Parathyroid adenoma (tissue), 2 donors: ENCODE measurements at regions not wholly inside any gene's neighbourhood (a gene's known extent, or its start where the extent isn't known, plus 50 kb on each side); places are given as distances from the start of the nearest gene placed in this dataset.

Experiments used
- H2AFZ ChIP-seq: fragments of 300-600 bp; sonication (generic); one replicate; pipeline ENCODE4 v1.7.0; 2017; ENCODE audit warnings: antibody characterized with exemption, mild to moderate bottlenecking
- H3K27ac ChIP-seq: fragments of 300-600 bp; sonication (generic); one replicate; pipeline ENCODE4 v1.7.0; 2017
- H3K27me3 ChIP-seq: fragments of 300-600 bp; sonication (generic); one replicate; pipeline ENCODE4 v1.7.0; 2017; ENCODE audit warnings: low read length; ENCODE audit not compliant: control insufficient read depth, insufficient read depth
- H3K36me3 ChIP-seq: fragments of 300-600 bp; sonication (generic); one replicate; pipeline ENCODE4 v1.7.0; 2017; ENCODE audit warnings: low read length; ENCODE audit not compliant: control insufficient read depth, insufficient read depth
- H3K4me1 ChIP-seq: fragments of 300-600 bp; sonication (generic); one replicate; pipeline ENCODE4 v1.7.0; 2017; ENCODE audit warnings: control low read depth
- H3K4me2 ChIP-seq: fragments of 300-600 bp; sonication (generic); one replicate; pipeline ENCODE4 v1.7.0; 2017; ENCODE audit warnings: low read length
- H3K4me3 ChIP-seq: fragments of 300-600 bp; sonication (generic); one replicate; pipeline ENCODE4 v1.7.0; 2017; ENCODE audit warnings: low read depth, low read length
- H3K79me2 ChIP-seq: fragments of 300-600 bp; sonication (generic); one replicate; pipeline ENCODE4 v1.7.0; 2017; ENCODE audit warnings: control low read depth
- H3K9ac ChIP-seq: fragments of 300-600 bp; sonication (generic); one replicate; pipeline ENCODE4 v1.7.0; 2017; ENCODE audit warnings: mild to moderate bottlenecking
- H3K9me3 ChIP-seq: fragments of 300-600 bp; sonication (generic); one replicate; pipeline ENCODE4 v1.7.0; 2017; ENCODE audit warnings: low read length; ENCODE audit not compliant: control insufficient read depth
- CTCF ChIP-seq: fragments of 300-600 bp; sonication (generic); IDR thresholded peaks from one replicate; pipeline ENCODE4 v1.7.0; 2017; ENCODE audit warnings: antibody characterized with exemption, mild to moderate bottlenecking
- donor health status: primary hyperparathyroidism.

DNA sequence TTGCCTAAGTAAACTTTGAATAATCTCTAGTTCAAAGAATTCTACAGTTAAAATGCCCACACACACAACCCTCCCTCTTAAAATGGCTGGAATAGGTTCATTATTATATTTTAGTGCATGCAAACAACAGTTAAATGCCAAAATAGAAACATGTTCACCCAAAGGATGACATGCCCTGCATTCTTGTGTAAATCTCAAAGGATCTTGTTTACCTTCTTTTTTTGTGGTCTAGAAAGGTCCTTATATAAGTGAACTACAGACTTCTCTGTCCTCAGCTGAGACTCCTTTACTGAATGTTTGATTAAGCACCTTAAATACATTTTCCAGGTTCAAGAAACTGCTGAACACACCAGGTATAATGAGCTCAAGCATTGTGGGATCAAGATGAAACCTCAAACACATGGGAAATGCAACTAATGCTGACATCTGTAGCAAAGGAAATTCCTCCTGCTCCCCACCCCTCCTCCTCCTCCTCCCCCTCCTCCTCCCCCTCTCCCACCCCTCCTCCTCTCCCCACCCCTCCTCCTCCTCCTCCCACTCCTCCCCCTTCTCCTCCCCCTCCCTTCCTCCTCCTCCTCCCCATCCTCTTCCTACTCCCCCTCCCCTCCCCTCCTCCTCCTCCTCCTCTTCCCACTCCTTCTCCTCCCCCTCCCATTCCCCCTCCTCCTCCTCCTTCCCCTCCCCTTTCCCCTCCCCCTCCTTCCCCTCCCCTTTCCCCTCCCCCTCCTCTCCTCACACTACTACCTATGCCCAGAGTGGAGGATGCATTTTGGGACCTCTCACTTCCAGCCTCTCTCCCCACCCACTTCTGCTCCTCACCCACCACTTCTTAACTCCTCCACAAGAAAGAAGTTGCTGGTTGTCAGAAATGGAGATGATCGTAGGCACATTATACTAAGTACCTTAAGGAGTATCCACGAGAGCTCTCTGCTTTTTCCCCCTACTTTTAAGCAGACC lies 233.9 kb downstream of the MRPL39 start:
- Histone ChIP-seq H3K27ac (no peak overlapping the region), H2AFZ (no peak overlapping the region), H3K4me2 (no peak overlapping the region), H3K9me3 (no peaks in the 10 kb centered on the region), H3K4me3 (no peak overlapping the region), H3K27me3 (no peaks in the 10 kb centered on the region), H3K9ac (no peak overlapping the region), H3K79me2 (no peaks in the 10 kb centered on the region), H3K4me1 (no peaks in the 10 kb centered on the region), H3K36me3 (no peaks in the 10 kb centered on the region)
- no peak for TF ChIP-seq CTCF

DNA sequence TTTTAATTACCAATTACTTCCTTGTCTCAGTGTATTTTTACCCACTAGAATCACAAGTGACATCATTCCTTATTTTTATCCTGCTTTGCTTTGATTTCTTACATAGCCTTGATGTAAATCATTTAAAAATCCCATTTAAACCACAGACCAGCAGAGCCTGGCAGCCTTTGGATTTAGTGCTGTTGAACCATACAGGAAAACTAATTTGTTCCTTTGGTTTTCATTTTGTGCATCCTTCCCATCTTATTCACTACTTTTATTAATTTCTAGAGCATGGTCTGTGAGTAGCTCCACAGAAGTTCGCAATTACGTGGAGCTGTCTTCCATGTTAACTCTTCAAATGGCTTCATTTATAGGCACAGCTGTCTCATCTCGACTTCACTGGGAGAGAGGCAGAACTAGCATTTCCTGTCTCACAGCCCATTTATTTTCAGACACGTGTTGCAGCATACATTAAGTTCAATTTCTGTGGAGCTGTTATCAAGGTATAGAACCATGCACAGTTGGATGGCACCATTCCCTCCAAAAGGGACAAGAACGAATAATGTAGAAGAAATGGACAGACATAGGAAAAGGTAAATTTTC lies 235.3 kb downstream of the MRPL39 start:
- no peak overlapping the region for H3K9ac ChIP-seq
- no peaks in the 10 kb centered on the region for H3K9me3 ChIP-seq
- H3K36me3 ChIP-seq = no peaks in the 10 kb centered on the region
- no peaks in the 10 kb centered on the region for H3K27me3 ChIP-seq
- H3K4me2 ChIP-seq = no peak overlapping the region
- no peak overlapping the region for H3K27ac ChIP-seq
- H2AFZ ChIP-seq = no peak overlapping the region
- H3K79me2 ChIP-seq = no peaks in the 10 kb centered on the region
- no peak for TF ChIP-seq CTCF
- no peak overlapping the region for H3K4me3 ChIP-seq
- H3K4me1 ChIP-seq = no peaks in the 10 kb centered on the region

- no peak for TF ChIP-seq CTCF
- H3K9ac ChIP-seq = no peak overlapping the region
- H3K4me3 ChIP-seq = no peak overlapping the region
- H3K27ac ChIP-seq = no peak overlapping the region
- no peaks in the 10 kb centered on the region for H3K9me3 ChIP-seq
- H3K4me2 ChIP-seq = no peak overlapping the region
- no peaks in the 10 kb centered on the region for H3K36me3 ChIP-seq
- H3K27me3 ChIP-seq = no peaks in the 10 kb centered on the region
- no peak overlapping the region for H2AFZ ChIP-seq
- no peaks in the 10 kb centered on the region for H3K79me2 ChIP-seq
- no peaks in the 10 kb centered on the region for H3K4me1 ChIP-seq
These were observed 237.0 kb downstream of the MRPL39 start for GRCh38 chr21:25370311-25370744.

DNA sequence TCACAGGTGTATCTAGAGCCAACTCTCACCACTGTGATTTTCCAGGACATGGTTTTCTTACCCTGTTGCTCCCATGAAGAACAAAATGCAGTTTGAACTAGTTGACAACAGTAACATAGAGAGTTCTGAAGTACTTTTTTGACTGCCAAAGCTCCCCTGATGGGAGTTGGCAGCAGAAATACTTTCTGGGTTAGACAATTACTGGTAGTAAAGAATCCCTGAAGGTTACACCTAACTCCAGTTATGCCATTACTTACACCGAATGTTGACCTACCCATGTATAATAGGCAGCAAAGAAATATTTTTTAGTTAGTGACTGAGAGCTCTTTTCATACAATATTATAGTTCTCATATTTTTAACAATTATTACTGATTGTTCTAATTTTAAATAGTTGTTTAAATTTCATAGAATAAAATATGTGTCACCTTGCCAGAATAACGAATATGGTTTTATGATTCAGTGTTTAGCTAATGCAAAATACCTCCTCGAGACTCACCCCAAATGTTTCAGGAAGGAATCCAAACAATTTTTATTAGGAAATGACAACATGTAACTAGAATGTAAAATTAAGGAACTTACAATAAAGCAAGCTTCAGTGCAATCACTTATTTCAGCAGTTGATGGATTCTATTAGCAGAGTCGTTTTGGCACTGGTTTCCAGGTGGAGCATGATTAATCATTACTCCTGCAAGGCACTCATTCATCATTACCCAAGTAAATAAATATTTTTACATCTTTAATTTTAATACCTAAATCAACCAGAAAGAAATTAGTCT lies 237.6 kb downstream of the MRPL39 start:
- Histone ChIP-seq H3K9me3 (no peaks in the 10 kb centered on the region), H3K9ac (no peak overlapping the region), H3K4me1 (no peaks in the 10 kb centered on the region), H3K79me2 (no peaks in the 10 kb centered on the region), H2AFZ (no peak overlapping the region), H3K27ac (no peak overlapping the region), H3K36me3 (no peaks in the 10 kb centered on the region), H3K27me3 (no peaks in the 10 kb centered on the region), H3K4me2 (no peak overlapping the region), H3K4me3 (no peak overlapping the region)
- TF ChIP-seq CTCF = no peak
